GM12873 (cell line): ENCODE measurements at regions not wholly inside any gene's neighbourhood (a gene's known extent, or its start where the extent isn't known, plus 50 kb on each side); places are given as distances from the start of the nearest gene placed in this dataset.
A peak's percentile ranks its signal among the peaks of the same experiment; 100 is the strongest.

Experiments used
- TF ChIP-seq, protein P1 (sequence below): IDR thresholded peaks from 2 replicates; pipeline ENCODE4 v1.5.1; 2012; ENCODE audit warnings: low read depth, mild to moderate bottlenecking, moderate library complexity, low read length, control low read depth; ENCODE audit not compliant: insufficient read depth; ENCODE audit errors: missing control alignments

DNA sequence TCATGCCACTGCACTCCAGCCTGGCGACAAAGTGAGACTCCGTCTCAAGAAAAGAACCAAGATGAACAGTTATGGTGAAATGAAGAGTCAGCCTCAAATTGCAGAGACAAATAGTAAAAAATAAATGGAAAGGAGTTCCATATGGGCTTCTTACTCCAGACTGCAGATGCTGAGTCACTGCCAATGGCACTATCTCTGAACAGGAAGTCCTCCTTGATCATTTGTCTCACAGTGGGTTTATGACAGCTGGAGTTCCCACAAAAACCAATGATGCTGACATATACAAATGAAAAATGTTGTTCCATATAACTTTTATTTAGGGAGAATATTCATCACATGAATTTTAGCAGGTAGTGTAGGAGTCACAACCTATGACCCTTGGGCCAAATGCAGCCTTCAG is 631.6 kb downstream of the PCDH18 start:
- TF ChIP-seq, protein P1, sequence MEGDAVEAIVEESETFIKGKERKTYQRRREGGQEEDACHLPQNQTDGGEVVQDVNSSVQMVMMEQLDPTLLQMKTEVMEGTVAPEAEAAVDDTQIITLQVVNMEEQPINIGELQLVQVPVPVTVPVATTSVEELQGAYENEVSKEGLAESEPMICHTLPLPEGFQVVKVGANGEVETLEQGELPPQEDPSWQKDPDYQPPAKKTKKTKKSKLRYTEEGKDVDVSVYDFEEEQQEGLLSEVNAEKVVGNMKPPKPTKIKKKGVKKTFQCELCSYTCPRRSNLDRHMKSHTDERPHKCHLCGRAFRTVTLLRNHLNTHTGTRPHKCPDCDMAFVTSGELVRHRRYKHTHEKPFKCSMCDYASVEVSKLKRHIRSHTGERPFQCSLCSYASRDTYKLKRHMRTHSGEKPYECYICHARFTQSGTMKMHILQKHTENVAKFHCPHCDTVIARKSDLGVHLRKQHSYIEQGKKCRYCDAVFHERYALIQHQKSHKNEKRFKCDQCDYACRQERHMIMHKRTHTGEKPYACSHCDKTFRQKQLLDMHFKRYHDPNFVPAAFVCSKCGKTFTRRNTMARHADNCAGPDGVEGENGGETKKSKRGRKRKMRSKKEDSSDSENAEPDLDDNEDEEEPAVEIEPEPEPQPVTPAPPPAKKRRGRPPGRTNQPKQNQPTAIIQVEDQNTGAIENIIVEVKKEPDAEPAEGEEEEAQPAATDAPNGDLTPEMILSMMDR = no peak

DNA sequence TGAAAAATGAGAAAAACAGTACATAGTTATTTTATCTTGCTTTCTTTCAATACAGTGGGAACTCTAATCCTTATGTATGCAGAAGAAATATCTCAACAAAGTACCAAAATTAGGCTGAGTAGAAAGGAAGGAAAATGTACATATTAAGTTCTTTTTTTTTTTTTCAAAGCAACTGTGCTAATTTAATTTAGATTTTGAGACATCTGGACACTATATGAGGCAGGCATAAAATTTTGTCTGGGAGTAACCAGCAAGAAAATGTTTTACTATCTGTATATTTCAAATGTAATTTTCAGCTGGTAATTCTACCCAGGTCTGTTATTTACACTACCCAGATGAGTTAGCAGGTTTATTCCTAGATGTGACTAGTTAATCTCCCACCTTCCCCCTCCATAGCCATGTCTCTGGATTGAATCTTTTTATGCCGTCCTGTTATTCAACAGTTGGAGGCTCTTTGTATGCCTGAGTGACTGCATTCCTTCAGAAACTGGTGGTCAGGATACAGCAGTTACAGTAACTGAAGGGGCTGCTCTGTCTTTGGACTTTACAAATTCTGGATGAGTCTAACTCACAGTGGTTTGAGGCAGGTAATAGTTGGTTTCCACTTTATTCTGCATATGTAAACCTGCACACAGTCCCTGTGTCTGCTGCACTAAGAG is 633.6 kb downstream of the PCDH18 start:
- TF ChIP-seq, protein P1 = no peak

DNA sequence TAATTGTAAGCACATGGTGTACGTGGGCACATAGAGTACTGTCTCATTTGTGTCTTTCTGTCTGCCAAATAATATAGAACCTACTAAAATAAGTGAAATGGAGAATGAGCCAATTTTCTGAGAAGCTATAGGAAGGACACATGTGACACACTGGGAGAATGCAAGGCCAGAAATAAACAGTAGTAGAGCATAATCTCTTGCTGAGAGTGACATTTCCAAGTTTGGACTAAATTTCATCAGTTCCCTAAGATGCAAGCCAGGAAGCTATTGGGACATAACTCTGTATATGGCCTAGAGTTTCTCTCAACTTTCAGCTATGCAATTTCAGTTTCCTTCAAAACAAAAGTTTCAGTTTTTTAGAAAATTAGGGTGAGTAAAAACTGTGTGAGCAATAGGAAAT is 638.7 kb downstream of the PCDH18 start:
- TF ChIP-seq, protein P1 = no peak

DNA sequence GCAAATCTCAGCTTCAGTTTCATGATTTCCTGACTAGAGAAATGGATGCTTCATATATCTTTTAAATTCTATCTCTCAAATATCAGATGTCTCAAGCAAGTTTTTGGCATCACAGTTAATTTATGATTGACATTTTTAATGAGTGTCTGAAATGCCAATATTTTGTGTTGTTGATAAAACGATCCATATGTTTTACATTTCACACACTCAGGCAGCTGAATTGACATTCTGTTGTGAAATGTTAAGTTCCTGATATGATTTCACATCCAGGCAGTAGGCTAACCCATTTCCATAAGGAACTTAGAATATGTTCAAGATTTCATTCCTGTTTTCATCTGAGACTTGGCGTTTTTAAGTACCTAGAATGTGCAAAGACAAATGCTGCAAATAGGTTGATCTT is 650.6 kb downstream of the PCDH18 start:
- TF ChIP-seq, protein P1 = no peak

DNA sequence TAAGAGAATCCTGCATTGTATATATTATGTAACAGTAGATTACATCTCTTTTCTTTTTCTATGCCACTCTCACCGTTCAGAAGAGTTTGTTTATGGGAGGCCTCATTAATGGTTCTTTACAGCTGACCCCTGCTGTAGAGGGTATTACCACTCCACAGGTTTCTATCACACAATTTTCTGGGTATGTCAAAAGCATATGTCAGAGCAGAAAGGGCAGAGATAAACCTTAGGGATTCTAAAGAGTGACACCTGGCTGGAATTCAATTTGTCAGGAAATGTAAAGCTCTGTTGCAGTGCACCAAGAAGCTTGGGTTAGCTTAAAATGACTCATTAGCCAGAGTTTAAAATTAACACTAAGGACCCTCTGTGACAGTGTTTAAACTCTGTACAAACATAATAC is 658.7 kb downstream of the PCDH18 start:
- TF ChIP-seq, protein P1 = no peak

DNA sequence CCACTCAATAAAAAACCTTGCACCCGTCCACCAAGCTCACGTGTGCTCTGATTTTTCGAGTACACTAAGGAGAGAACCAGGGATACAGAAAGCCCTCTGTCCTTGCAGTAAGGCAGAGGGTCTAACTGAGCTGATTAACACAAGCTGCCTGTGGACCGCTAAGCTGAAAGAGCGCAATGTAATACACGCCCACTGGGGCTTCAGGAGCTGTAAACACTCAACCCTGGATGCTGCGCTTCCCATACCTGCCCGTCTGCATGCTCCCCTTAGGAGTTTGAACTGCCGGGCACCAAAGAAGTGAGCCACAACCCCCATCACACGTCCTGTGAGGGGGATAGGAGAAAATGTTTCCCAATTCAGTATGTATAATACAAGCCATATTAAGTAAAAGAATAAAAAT is 664.8 kb downstream of the PCDH18 start:
- TF ChIP-seq, protein P1 = no peak

DNA sequence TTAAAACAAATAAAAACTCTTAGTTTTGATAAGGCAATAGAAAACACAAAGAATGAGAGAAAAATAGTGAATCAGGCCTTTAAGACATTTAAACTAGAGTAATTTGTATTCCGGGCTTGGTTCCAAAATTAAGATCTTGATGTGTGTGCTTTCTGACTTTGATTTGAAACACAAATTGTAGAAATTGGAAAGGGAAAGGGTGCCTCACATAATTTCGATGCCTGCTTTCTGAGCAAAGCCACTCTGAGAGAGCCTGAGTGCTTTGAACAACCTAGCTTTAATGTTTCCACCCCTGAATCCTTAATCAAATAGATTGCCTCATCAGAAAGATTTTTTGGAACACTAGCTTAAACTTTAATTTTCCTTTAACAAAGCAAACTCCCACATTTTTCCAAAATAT is 666.8 kb downstream of the PCDH18 start:
- TF ChIP-seq, protein P1 = no peak

DNA sequence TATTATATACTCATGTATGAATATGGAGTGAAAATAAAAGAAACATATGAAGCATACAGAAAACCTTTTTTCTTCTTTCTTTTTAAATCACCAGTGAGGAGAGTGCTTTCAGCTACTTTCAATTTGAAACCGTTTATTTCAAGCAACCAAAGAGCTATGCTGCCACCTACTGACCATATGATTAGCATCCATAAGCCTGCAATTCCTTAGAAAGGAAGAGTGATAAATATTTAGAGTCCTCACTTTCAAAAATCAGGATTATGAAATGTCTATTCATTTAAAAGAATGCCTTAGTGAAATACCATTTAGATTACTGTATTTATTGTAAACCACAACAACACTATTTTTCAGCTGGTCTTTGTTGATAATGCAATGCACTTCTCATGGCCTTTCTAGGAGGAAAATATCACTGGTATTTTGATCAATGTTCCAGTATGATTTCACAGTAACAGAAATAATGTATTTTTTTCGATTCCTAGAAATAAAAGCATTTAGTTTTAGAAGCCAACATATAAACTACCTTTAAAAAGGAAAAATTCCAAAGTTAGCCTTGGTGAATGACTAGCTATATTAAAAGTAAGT is 667.6 kb downstream of the PCDH18 start:
- TF ChIP-seq, protein P1 = peak; percentile 62
